ENCODE measurements at regions not wholly inside any gene's neighbourhood (a gene's known extent, or its start where the extent isn't known, plus 50 kb on each side); places are given as distances from the start of the nearest gene placed in this dataset.
"Not testable (repeated sequence)": the region's sequence is repeated elsewhere in the genome, so short reads cannot be mapped to it uniquely, and the experiment has no call there.

DNA sequence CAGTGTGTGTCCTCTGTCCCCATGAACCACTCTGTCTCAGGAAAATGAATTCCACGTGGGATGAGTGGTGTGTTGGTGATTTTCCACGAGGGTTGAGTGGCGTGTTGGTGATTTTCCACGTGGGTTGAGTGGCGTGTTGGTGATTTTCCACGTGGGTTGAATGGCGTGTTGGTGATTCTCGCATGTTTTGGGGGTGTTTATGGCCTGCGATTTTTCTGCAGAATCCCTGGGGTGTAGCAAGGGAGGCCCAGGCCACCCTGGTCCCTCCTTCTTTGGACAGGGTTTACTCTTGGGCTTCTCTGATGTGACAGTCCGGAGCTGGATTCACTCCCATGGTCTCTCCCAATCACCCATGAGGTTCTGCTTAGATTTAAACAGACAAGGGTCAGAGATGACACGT, 90.6 kb upstream of the FRMD1 start:
- no peak for DNase-seq

GRCh38 chr6:168168936-168169335, 89.9 kb upstream of the FRMD1 start:
- not testable (repeated sequence) for DNase-seq

DNA sequence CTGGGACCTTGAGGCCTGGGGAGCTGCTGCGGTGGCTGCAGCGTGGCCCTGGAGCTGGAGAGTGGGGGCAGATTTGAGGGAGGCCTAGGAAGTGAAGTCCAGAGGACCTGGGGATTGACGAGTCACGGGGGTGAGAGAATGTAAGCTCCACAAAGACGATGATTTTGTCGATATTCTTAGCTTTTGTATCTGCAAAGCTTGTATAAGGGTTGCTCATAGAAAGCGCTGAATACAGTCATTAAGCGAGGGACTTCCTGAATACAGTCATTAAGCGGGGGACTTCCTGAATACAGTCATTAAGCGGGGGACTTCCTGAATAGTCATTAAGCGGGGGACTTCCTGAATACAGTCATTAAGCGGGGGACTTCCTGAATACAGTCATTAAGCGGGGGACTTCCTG, 89.3 kb upstream of the FRMD1 start:
- not testable (repeated sequence) for DNase-seq

DNA sequence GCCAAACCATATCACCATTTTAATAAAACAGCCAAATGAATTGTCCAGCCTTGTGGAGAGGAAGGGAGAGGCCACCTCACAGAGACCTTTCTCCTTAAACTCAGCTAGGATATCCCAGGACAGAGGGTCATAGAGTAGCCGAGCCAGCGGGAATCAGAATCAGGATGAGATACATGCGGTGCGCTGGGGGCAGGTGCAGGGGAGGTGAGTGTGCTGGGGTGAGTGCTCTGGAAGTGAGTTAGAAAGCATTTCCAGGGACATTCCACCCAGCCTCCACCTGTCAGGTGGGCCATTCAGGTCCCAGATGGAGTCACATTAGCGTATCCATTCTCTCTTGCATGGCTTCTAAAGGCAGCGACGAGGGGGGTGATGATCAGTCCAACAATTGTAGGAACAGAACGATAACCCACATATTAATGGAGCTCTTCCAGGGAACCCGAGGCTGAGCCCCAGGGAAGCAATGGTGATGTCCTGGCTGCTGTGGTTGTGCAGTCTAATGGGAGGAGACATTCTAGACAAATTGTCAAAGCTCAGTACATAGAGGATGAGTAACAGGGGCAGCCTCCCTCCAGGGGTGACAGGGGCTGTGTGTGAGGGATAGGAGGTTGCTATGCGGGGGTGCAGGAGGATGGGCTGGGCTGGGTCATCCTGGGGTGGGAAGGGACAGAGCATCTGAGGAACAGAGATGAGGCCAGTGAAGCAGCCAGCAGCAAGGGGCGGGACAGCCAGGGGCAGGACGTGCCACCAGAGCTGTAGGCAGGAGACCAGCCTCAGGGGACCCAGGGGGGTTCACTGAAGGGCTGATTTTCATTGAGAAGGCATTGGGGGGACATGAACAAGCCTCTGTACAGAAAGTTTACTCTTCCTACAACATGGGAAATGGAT, 88.7 kb upstream of the FRMD1 start:
- DNase-seq = no peak

DNA sequence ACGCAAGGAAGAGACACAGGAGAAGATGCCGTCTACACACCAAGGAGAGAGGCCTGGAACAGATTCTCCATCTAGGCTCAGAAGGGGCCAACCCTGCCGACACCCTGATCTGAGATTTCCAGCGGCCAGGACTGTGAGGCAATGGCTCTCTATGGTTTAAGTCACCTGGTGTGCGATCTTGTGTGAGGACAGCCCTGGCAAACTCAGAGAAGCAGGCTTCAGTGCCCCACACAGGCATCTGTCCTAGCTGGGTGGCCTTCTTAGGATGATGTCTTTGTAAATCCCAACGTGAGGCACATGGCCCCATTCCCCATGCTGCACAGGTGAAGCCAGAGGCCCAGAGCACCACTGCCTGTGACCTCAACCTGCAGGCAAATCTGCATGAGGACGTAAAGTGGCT, 87.6 kb upstream of the FRMD1 start:
- DNase-seq = no peak

GRCh38 chr6:168165891-168166290, 86.9 kb upstream of the FRMD1 start:
- no peak for DNase-seq

DNA sequence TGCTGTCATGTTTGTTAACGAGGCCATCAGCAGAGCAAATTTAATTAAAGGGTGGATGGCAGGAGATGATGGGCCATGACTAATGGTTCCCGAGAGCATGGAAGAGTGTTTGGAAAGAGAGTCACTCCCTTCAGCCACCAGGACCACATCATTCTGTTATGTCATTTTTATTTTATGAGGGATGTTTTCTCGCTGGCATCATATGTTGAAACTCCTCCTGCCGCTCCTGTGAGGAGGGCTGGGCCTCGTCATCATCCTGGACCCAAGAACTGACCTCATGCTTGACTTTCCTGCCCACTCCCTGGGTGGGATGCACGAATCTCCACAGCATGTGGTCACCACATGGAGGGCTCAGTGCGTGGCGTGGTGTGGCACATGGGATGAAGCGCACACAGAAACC, 86.4 kb upstream of the FRMD1 start:
- peak; percentile 69 for DNase-seq

DNA sequence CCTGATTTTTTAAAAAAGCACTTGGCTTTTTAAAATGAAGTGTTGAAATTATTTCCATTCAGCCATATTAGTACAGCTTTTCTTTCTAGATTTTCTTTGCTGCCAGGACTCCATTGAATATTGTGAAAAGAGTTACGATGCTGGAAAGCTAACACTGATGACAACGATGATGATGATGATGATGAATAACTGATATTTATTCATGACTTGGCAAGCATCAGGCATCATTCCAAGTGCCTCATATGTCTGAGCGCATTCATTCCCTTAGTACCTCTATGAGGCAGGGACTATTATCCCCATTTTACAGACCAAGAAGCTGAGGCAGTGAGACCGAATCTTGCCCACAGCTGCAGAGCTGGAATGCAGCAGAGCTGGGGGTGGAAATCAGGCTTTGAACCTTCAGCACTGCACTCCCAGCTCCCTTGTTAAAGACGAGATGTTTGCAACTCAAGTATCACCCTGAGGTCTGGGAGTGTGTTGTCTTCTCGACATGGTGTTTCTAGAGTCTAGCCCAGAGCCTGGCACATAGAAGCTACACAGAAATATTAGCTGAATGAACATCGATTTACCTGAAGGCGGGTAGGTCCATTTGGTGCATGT, 85.5 kb upstream of the FRMD1 start:
- DNase-seq = no peak

GRCh38 chr6:168163096-168163731, 84.2 kb upstream of the FRMD1 start:
- DNase-seq = no peak

GRCh38 chr6:168162366-168162765, 83.4 kb upstream of the FRMD1 start:
- no peak for DNase-seq

DNA sequence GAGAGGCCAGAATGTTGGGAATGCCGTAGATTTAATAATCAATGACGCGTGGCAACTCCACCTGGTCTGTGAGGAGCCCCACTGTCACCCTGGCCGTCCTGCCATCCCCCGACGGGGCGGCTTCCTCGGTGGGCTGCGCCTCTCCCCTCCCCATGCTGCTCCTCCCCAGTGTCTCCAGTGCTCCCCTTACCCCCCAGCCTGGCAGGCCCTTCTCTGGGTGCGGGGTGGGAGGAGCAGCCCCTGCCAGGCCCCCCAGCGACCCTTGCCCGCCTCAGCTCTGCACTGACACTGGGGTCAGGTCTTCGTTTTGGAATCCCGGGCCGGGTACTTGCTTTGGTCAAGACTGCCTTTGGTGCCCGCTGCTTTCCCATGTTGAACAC, 82.3 kb upstream of the FRMD1 start:
- no peak for DNase-seq

DNA sequence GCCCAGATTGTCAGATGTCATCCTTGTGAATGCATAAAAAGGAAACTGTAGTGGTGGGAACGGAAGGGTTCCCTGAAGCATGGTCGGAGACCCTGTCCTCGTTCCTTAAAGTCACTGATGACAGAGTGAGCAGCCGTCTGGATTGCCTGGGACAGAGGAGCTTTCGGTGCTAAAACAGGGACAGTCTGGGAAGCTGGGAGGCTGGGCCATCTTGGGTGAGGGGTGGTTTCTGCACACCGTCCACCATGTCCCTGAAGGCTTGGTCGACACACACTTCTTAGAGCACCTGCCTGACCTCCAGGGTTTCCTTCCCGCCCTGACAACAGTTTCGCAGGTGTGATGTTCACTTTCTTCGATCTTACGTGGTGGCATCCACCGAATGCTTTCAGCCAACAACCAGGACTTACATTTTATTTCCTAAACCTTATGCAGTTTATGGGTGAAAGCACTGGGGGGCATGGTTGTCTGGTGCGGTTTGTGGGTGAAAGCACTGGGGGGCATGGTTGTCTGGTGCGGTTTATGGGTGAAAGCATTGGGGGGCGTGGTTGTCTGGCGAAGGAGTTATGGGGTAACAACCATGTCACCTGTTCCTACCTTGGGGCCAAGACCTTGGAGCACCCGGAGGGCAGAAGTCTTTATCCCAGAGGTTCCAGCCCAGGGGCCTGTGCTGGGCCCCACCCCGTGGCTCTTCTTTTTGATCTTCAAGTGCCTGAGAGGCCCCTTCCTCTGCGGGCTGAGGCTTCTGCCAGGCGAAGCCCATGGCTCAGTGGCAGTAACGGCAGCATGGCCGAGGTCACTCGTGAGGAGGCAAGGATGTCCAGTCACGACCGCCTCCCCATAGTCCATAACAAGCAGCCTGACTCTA, 81.7 kb upstream of the FRMD1 start:
- no peak for DNase-seq

GRCh38 chr6:168159506-168159905, 80.5 kb upstream of the FRMD1 start:
- no peak for DNase-seq

- DNase-seq = no peak
These were observed 80.0 kb upstream of the FRMD1 start for GRCh38 chr6:168158980-168159349.

- no peak for DNase-seq
These were observed 79.4 kb upstream of the FRMD1 start for GRCh38 chr6:168158213-168158979.

DNA sequence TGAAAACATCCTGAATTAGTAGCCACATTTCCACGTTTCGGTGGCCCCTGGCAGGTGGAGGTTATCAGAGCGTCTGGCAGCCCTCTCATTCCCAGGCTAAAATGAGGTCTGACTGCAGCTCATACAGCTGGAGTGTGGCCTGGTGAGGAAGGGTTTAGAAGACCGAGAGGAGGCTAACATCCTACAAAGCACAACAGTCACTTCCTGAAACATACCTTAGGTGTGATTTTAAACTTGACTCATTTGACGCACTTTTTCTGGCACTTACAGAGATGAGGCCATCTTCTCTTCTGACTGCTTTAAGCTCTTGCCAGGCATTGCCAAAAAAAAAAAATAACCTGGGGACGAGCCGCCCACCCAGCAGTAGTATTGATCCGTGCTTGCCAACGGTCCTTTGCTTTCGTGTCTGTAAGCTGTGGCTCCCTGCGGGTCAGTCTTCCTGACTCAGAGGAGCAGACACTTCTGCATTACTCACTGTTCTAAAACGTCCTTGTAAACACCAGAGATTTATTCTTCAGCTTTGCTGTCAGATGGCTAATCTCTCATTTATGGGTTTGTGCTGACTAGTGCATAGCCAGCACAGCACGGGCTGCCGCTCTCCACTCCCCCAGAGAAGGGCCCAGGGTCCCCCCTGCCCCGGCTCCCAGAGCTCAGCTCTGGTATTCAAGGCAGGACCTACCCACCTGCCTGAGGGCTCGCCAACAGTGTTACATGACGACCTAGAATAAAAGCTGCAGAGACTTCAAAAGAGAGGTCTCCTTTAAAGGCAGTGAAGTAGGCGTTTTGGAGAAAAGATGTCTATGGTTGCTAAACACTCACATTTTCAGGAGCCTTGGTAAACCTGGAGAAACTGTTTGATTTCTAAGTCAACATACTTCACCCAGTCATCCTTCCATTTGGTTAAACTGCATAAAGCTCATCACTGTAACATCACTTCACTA, 78.5 kb upstream of the FRMD1 start:
- DNase-seq = peak; percentile 74

GRCh38 chr6:168156742-168157265, 77.8 kb upstream of the FRMD1 start:
- no peak for DNase-seq

- DNase-seq = no peak
These were observed 77.1 kb upstream of the FRMD1 start for GRCh38 chr6:168155821-168156741.

- peak; percentile 50 for DNase-seq
These were observed 76.2 kb upstream of the FRMD1 start for GRCh38 chr6:168155193-168155592.

Data from EL (cell line).